Stimulated activated naive B cell treated with anti-CD40 and anti-IgM and Interleukin-4, amounts not matched to agents 10 μg/mL and 1 μg/mL and 100 μg/mL, for 72 hours (primary cell): ENCODE measurements at regions not wholly inside any gene's neighbourhood (a gene's known extent, or its start where the extent isn't known, plus 50 kb on each side); places are given as distances from the start of the nearest gene placed in this dataset.
"Not testable (repeated sequence)": the region's sequence is repeated elsewhere in the genome, so short reads cannot be mapped to it uniquely, and the experiment has no call there.

ENCODE experiments used
- ATAC-seq, 2 donors: fragments of 150-1000 bp; cut with Tn5 transposase; replicated peaks; 2 replicates each; pipeline ENCODE4 v1.10.0; 2021; ENCODE audit warnings: moderate library complexity in 1 of 2
- DNase-seq: peaks from one replicate; pipeline ENCODE4 v3.0.0; 2021
- H3K27ac Mint-ChIP-seq: one replicate; pipeline ENCODE4 v1.8.0; 2022; ENCODE audit warnings: mild to moderate bottlenecking, mixed read lengths
- H3K27me3 Mint-ChIP-seq, 2 donors: one replicate each; pipeline ENCODE4 v1.8.0; 2022; ENCODE audit warnings: mixed read lengths in 2 of 2
- H3K36me3 Mint-ChIP-seq, 2 donors: one replicate each; pipeline ENCODE4 v1.8.0; 2022; ENCODE audit warnings: mixed read lengths in 2 of 2, mild to moderate bottlenecking in 1 of 2
- H3K4me1 Mint-ChIP-seq, 2 donors: one replicate each; pipeline ENCODE4 v1.8.0; 2022; ENCODE audit warnings: mixed read lengths in 2 of 2, mild to moderate bottlenecking in 1 of 2
- H3K4me3 Mint-ChIP-seq, 2 donors: one replicate each; pipeline ENCODE4 v1.8.0; 2022; ENCODE audit warnings: mild to moderate bottlenecking in 2 of 2, mixed read lengths in 2 of 2, moderate library complexity in 1 of 2
- H3K9me3 Mint-ChIP-seq, 2 donors: one replicate each; pipeline ENCODE4 v1.8.0; 2022; ENCODE audit warnings: mixed read lengths in 2 of 2, mild to moderate bottlenecking in 1 of 2

- Mint-ChIP-seq H3K4me1 (peaks cover 34 to 52% of the 10 kb centered on the region in 2 donors), H3K27ac (no peak overlapping the region), H3K9me3 (peaks cover 2 to 4% of the 10 kb centered on the region in 2 donors), H3K27me3 (no peaks in the 10 kb centered on the region), H3K4me3 (no peak overlapping the region), H3K36me3 (peaks cover 0 to 5% of the 10 kb centered on the region in 2 donors)
- DNase-seq (no peak), ATAC-seq (no peak)
Measured at GRCh38 chr21:33973268-33973667, 57.7 kb upstream of the ATP5PO start.

- Mint-ChIP-seq H3K27me3 (no peaks in the 10 kb centered on the region), H3K27ac (peak overlapping the region; percentile 3), H3K4me3 (no peak overlapping the region), H3K9me3 (peaks cover 3 to 4% of the 10 kb centered on the region in 2 donors), H3K36me3 (peaks cover 0 to 7% of the 10 kb centered on the region in 2 donors), H3K4me1 (peaks cover 32 to 45% of the 10 kb centered on the region in 2 donors)
- DNase-seq (no peak), ATAC-seq (no peak)
Measured at GRCh38 chr21:33972539-33972938, 56.9 kb upstream of the ATP5PO start.

- Mint-ChIP-seq H3K4me1 (peaks cover 22 to 35% of the 10 kb centered on the region in 2 donors), H3K27me3 (no peaks in the 10 kb centered on the region), H3K4me3 (no peak overlapping the region), H3K9me3 (peaks cover 4 to 5% of the 10 kb centered on the region in 2 donors), H3K27ac (no peak overlapping the region), H3K36me3 (peaks cover 2 to 7% of the 10 kb centered on the region in 2 donors)
- ATAC-seq = no peak
- DNase-seq = no peak
Measured at GRCh38 chr21:33971492-33972013, 55.9 kb upstream of the ATP5PO start.

- peaks cover 2 to 3% of the 10 kb centered on the region in 2 donors for H3K36me3 Mint-ChIP-seq
- ATAC-seq (no peak), DNase-seq (no peak)
- no peaks in the 10 kb centered on the region for H3K27me3 Mint-ChIP-seq
- no peak overlapping the region for H3K27ac Mint-ChIP-seq
- H3K4me1 Mint-ChIP-seq = peaks cover 7 to 15% of the 10 kb centered on the region in 2 donors
- no peak overlapping the region for H3K4me3 Mint-ChIP-seq
- peaks cover 0 to 3% of the 10 kb centered on the region in 2 donors for H3K9me3 Mint-ChIP-seq
Measured at GRCh38 chr21:33969581-33969980, 54.0 kb upstream of the ATP5PO start.

- DNase-seq = no peak
- peaks cover 0 to 3% of the 10 kb centered on the region in 2 donors for H3K9me3 Mint-ChIP-seq
- H3K4me1 Mint-ChIP-seq = peaks cover 9 to 10% of the 10 kb centered on the region in 2 donors
- no peak for ATAC-seq
- H3K4me3 Mint-ChIP-seq = no peak overlapping the region
- peaks cover 2 to 3% of the 10 kb centered on the region in 2 donors for H3K36me3 Mint-ChIP-seq
- H3K27ac Mint-ChIP-seq = no peak overlapping the region
- no peaks in the 10 kb centered on the region for H3K27me3 Mint-ChIP-seq
Measured at GRCh38 chr21:33968995-33969348, 53.4 kb upstream of the ATP5PO start.

GRCh38 chr21:33968080-33968994 is 52.7 kb upstream of the ATP5PO start:
- Mint-ChIP-seq H3K36me3 (peaks cover 2 to 3% of the 10 kb centered on the region in 2 donors), H3K9me3 (peaks cover 0 to 3% of the 10 kb centered on the region in 2 donors), H3K27ac (no peak overlapping the region), H3K4me1 (peaks cover 9 to 10% of the 10 kb centered on the region in 2 donors), H3K27me3 (peaks cover 0 to 2% of the 10 kb centered on the region in 2 donors), H3K4me3 (no peak overlapping the region)
- DNase-seq (no peak), ATAC-seq (peak; percentile 71 to 87)

- Mint-ChIP-seq H3K4me3 (no peak overlapping the region), H3K27me3 (peaks cover 6% of the 10 kb centered on the region in 2 donors), H3K36me3 (peaks cover 2 to 3% of the 10 kb centered on the region in 2 donors), H3K27ac (no peak overlapping the region), H3K9me3 (peaks cover 0 to 3% of the 10 kb centered on the region in 2 donors), H3K4me1 (peaks cover 6 to 9% of the 10 kb centered on the region in 2 donors)
- DNase-seq = no peak
- no peak for ATAC-seq
Measured at GRCh38 chr21:33967086-33967571, 51.5 kb upstream of the ATP5PO start.

- H3K27ac Mint-ChIP-seq = peak overlapping the region; percentile 37
- DNase-seq (no peak), ATAC-seq (no peak)
- peaks cover 0 to 9% of the 10 kb centered on the region in 2 donors for H3K4me1 Mint-ChIP-seq
- H3K27me3 Mint-ChIP-seq = peaks cover 6% of the 10 kb centered on the region in 2 donors
- H3K36me3 Mint-ChIP-seq = peaks cover 2 to 3% of the 10 kb centered on the region in 2 donors
- H3K9me3 Mint-ChIP-seq = peaks cover 0 to 3% of the 10 kb centered on the region in 2 donors
- no peak overlapping the region for H3K4me3 Mint-ChIP-seq
Measured at GRCh38 chr21:33966324-33966949, 50.8 kb upstream of the ATP5PO start.

- not testable (repeated sequence) for ATAC-seq, H3K9me3 Mint-ChIP-seq, H3K4me3 Mint-ChIP-seq, DNase-seq, H3K4me1 Mint-ChIP-seq, H3K27me3 Mint-ChIP-seq, H3K27ac Mint-ChIP-seq, H3K36me3 Mint-ChIP-seq
Measured at GRCh38 chr21:33965662-33966061, 50.1 kb upstream of the ATP5PO start.
